ENCODE measurements at regions not wholly inside any gene's neighbourhood (a gene's known extent, or its start where the extent isn't known, plus 50 kb on each side); places are given as distances from the start of the nearest gene placed in this dataset.

DNA sequence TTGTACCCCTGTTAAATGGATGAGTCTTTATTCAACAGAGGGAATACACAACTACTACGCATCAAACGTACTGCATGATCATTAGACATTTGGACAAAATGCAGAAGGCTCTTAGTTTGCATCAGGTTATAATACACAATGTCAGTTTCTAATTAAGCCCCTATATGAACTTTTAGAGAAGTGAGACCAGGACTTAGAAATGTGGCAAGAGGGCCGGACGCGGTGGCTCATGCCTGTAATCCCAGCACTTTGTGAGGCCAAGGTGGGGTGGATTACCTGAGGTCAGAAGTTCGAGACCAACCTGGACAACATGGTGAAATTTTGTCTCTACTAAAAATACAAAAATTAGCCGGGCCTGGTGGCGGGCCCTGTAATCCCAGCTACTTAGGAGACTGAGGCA lies 76.3 kb upstream of the MGMT start:
- H3K9ac ChIP-seq (ENCODE audit: low read length) = no peak overlapping the region
- H3K4me3 ChIP-seq (replicated peaks in 1 of 2; ENCODE audit: low read depth in 1 of 2, low read length in 2 of 2) = no peak overlapping the region
- H3K27me3 ChIP-seq (ENCODE audit: insufficient read depth, low read length) = 0 out of 2 replicates have a peak, but pooled peaks cover under 1% of the 10 kb centered on the region
- CTCF ChIA-PET = no interaction called here
- H3K9me3 ChIP-seq (ENCODE audit: control insufficient read depth in 1 of 2, insufficient read depth in 1 of 2, low read depth in 1 of 2, low read length in 2 of 2) = no peaks in the 10 kb centered on the region; a peak in 2 of 4 replicates
- intact Hi-C loops (cut with micrococcal nuclease) = no loop called here
- no peaks in the 10 kb centered on the region for H3K4me1 ChIP-seq (ENCODE audit: control insufficient read depth in 1 of 2, insufficient read depth in 2 of 2, low read length in 2 of 2)
- no peak for ATAC-seq
- no peaks in the 10 kb centered on the region for H3K79me2 ChIP-seq (ENCODE audit: insufficient read depth, low read length)
- RAD21 ChIA-PET (ENCODE audit: low non-redundant PET in 1 of 2, low total read pairs in 2 of 2, uncharacterized antibody in 2 of 2, unreplicated experiment in 2 of 2) = no interaction called here
- H3K36me3 ChIP-seq (ENCODE audit: control insufficient read depth in 1 of 2, insufficient read depth in 2 of 2, low read length in 2 of 2) = no peaks in the 10 kb centered on the region
- TF ChIP-seq ZBTB33 (IDR thresholded peaks at IDR 0.05; ENCODE audit: extremely low read depth, insufficient replicate concordance, low read length) = no peak
- H4K20me1 ChIP-seq (ENCODE audit: insufficient read depth) = no peaks in the 10 kb centered on the region
- H3K27ac ChIP-seq (ENCODE audit: low read depth, low read length) = no peak overlapping the region
- DNase-seq (ENCODE audit: low read depth, low spot score) = no peak
- BruUV-seq (replicated peaks) = no TSS peak
- no peaks in the 10 kb centered on the region for H3K9me2 ChIP-seq (ENCODE audit: insufficient read depth)
- H3K4me2 ChIP-seq (ENCODE audit: low read length) = no peak overlapping the region
- no peak overlapping the region for H2AFZ ChIP-seq (ENCODE audit: low read depth, low read length, poor library complexity, severe bottlenecking)
- POLR2A ChIA-PET = no interaction called here

DNA sequence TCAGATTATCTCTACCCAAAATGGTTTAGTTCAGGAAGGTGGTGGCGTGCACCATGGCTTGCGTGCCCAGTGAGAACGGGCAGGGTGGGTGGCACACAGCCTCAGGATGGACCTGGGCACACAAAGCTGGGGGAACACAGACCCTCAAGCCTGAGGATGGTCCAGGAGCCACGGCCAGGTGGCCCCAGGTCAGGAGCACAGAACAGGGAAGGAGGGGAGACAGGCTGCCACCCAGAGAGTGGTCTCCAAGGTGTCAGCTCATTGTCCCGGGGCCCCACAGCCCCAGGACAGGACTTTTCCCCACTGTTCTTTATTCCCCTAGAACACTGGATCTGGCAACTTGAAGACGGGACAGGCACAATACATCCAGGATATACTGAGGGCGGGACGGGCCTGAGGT lies 75.6 kb upstream of the MGMT start:
- H2AFZ ChIP-seq (ENCODE audit: low read depth, low read length, poor library complexity, severe bottlenecking) = no peak overlapping the region
- ChIA-PET POLR2A (no interaction called here), CTCF (no interaction called here), RAD21 (ENCODE audit: low non-redundant PET in 1 of 2, low total read pairs in 2 of 2, uncharacterized antibody in 2 of 2, unreplicated experiment in 2 of 2) (no interaction called here)
- no peaks in the 10 kb centered on the region for H3K4me1 ChIP-seq (ENCODE audit: control insufficient read depth in 1 of 2, insufficient read depth in 2 of 2, low read length in 2 of 2)
- no peak overlapping the region for H3K4me3 ChIP-seq (replicated peaks in 1 of 2; ENCODE audit: low read depth in 1 of 2, low read length in 2 of 2)
- no peak overlapping the region for H3K9ac ChIP-seq (ENCODE audit: low read length)
- H3K27me3 ChIP-seq (ENCODE audit: insufficient read depth, low read length) = 0 out of 2 replicates have a peak, but pooled peaks cover 6% of the 10 kb centered on the region
- H3K9me2 ChIP-seq (ENCODE audit: insufficient read depth) = no peaks in the 10 kb centered on the region
- DNase-seq (ENCODE audit: low read depth, low spot score) (no peak), ATAC-seq (no peak)
- BruUV-seq (replicated peaks) = no TSS peak
- no peak overlapping the region for H3K27ac ChIP-seq (ENCODE audit: low read depth, low read length)
- no peaks in the 10 kb centered on the region for H3K79me2 ChIP-seq (ENCODE audit: insufficient read depth, low read length)
- H3K4me2 ChIP-seq (ENCODE audit: low read length) = no peak overlapping the region
- intact Hi-C loops (cut with micrococcal nuclease) = no loop called here
- H4K20me1 ChIP-seq (ENCODE audit: insufficient read depth) = no peaks in the 10 kb centered on the region
- peaks cover 0 to 2% of the 10 kb centered on the region in 2 experiments; a peak in 2 of 4 replicates for H3K9me3 ChIP-seq (ENCODE audit: control insufficient read depth in 1 of 2, insufficient read depth in 1 of 2, low read depth in 1 of 2, low read length in 2 of 2)
- no peaks in the 10 kb centered on the region for H3K36me3 ChIP-seq (ENCODE audit: control insufficient read depth in 1 of 2, insufficient read depth in 2 of 2, low read length in 2 of 2)
- TF ChIP-seq, protein P1, sequence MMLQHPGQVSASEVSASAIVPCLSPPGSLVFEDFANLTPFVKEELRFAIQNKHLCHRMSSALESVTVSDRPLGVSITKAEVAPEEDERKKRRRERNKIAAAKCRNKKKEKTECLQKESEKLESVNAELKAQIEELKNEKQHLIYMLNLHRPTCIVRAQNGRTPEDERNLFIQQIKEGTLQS (IDR thresholded peaks at IDR 0.05) = no peak
- TF ChIP-seq SIN3A (IDR thresholded peaks at IDR 0.05; ENCODE audit: low read depth) = no peak
- no peak for TF ChIP-seq POLR2AphosphoS5 (IDR thresholded peaks at IDR 0.05; ENCODE audit: low read depth, low read length)
- TF ChIP-seq, protein P2, sequence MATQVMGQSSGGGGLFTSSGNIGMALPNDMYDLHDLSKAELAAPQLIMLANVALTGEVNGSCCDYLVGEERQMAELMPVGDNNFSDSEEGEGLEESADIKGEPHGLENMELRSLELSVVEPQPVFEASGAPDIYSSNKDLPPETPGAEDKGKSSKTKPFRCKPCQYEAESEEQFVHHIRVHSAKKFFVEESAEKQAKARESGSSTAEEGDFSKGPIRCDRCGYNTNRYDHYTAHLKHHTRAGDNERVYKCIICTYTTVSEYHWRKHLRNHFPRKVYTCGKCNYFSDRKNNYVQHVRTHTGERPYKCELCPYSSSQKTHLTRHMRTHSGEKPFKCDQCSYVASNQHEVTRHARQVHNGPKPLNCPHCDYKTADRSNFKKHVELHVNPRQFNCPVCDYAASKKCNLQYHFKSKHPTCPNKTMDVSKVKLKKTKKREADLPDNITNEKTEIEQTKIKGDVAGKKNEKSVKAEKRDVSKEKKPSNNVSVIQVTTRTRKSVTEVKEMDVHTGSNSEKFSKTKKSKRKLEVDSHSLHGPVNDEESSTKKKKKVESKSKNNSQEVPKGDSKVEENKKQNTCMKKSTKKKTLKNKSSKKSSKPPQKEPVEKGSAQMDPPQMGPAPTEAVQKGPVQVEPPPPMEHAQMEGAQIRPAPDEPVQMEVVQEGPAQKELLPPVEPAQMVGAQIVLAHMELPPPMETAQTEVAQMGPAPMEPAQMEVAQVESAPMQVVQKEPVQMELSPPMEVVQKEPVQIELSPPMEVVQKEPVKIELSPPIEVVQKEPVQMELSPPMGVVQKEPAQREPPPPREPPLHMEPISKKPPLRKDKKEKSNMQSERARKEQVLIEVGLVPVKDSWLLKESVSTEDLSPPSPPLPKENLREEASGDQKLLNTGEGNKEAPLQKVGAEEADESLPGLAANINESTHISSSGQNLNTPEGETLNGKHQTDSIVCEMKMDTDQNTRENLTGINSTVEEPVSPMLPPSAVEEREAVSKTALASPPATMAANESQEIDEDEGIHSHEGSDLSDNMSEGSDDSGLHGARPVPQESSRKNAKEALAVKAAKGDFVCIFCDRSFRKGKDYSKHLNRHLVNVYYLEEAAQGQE (IDR thresholded peaks at IDR 0.05; ENCODE audit: low read depth) = no peak
- TF ChIP-seq, protein P3, sequence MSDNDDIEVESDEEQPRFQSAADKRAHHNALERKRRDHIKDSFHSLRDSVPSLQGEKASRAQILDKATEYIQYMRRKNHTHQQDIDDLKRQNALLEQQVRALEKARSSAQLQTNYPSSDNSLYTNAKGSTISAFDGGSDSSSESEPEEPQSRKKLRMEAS (IDR thresholded peaks at IDR 0.05) = no peak
- TF ChIP-seq RAD21 (IDR thresholded peaks at IDR 0.05; ENCODE audit: low read depth) = no peak
- no peak for TF ChIP-seq POLR2A (IDR thresholded peaks at IDR 0.05; ENCODE audit: borderline replicate concordance, extremely low read depth, insufficient read depth, insufficient read length)
- TF ChIP-seq ELF1 (IDR thresholded peaks at IDR 0.05; ENCODE audit: borderline replicate concordance, low read depth) = no peak
- no peak for TF ChIP-seq JUND (IDR thresholded peaks at IDR 0.05)
- TF ChIP-seq EZH2 (IDR thresholded peaks at IDR 0.05) = no peak
- no peak for TF ChIP-seq ZNF274 (IDR thresholded peaks at IDR 0.05; ENCODE audit: low read depth, low read length)
- no peak for TF ChIP-seq ZFX (IDR thresholded peaks at IDR 0.05)
- no peak for TF ChIP-seq SRF (IDR thresholded peaks at IDR 0.05; ENCODE audit: low read depth)
- no peak for TF ChIP-seq FOSL1 (IDR thresholded peaks at IDR 0.05; ENCODE audit: low read depth)
- no peak for TF ChIP-seq EZH2phosphoT487 (IDR thresholded peaks at IDR 0.05; ENCODE audit: borderline replicate concordance)
